DND-41 (cell line): ENCODE measurements at regions not wholly inside any gene's neighbourhood (a gene's known extent, or its start where the extent isn't known, plus 50 kb on each side); places are given as distances from the start of the nearest gene placed in this dataset.

ENCODE experiments used
- CTCF ChIP-seq: IDR thresholded peaks from 2 replicates; pipeline ENCODE4 v1.5.1; 2012; ENCODE audit warnings: borderline replicate concordance, low read length, moderate library complexity, mild to moderate bottlenecking; ENCODE audit not compliant: poor library complexity, severe bottlenecking; ENCODE audit errors: extremely low read depth
- EZH2 ChIP-seq: IDR thresholded peaks from 3 replicates; pipeline ENCODE4 v1.6.1; 2012; ENCODE audit warnings: borderline replicate concordance, low read depth, mild to moderate bottlenecking, moderate library complexity, low read length, inconsistent platforms; ENCODE audit not compliant: severe bottlenecking

- TF ChIP-seq CTCF = no peak
- no peak for TF ChIP-seq EZH2
These were observed 1399.8 kb upstream of the ACVR2A start for GRCh38 chr2:146444987-146445386.
